K562 (cell line): ENCODE measurements at regions not wholly inside any gene's neighbourhood (a gene's known extent, or its start where the extent isn't known, plus 50 kb on each side); places are given as distances from the start of the nearest gene placed in this dataset.

Experiments
- ATAC-seq: fragments of 200-7000 bp; cut with Tn5 transposase; 3 replicates; pipeline ENCODE4 v1.9.1; 2020; ENCODE audit warnings: moderate library complexity
- BruUV-seq: library from RNA; stranded (reverse); fragments of 400-500 nt; replicated peaks from 2 replicates; lab custom pipeline; 2021; lab: Mats Ljungman, UMichigan
- CTCF ChIA-PET: fragments of 300-600 bp; formaldehyde crosslinking; extraction: SDS; loops from one replicate; lab custom pipeline; 2021; ENCODE audit warnings: low intra/inter-chr PET ratio; lab: Yijun Ruan, JAX
- POLR2A ChIA-PET: fragments of 300-600, 350-650 bp; sonication (Branson Sonifier 250); formaldehyde crosslinking; extraction: SDS; loops from one replicate; lab custom pipeline; 2021; ENCODE audit warnings: antibody characterized with exemption, inconsistent platforms; lab: Yijun Ruan, JAX
- DNase-seq, 4 experiments: peaks; one replicate each; pipeline versions ENCODE4 v3.0.0 to v3.0.0-alpha.2; 2011 to 2018; ENCODE audit warnings: low spot score in 3 of 4, mixed read lengths in 3 of 4; ENCODE audit errors: extremely low read depth in 1 of 4
- FAIRE-seq: peaks from 2 replicates; lab custom pipeline; 2011; peaks lifted over from hg19 to GRCh38; lab: Jason Lieb, UNC
- H2AFZ ChIP-seq: 2 replicates; pipeline ENCODE4 v1.6.0; 2011; ENCODE audit warnings: low read depth, low read length, control low read depth, inconsistent platforms
- H3K27ac ChIP-seq: fragments of 200-600 bp; 3 replicates; pipeline ENCODE4 v1.8.0; 2011; ENCODE audit warnings: low read depth, mild to moderate bottlenecking, control low read depth, inconsistent platforms, low read length, moderate library complexity, mixed read lengths; ENCODE audit errors: extremely low read depth
- H3K27me3 ChIP-seq, 2 experiments: fragments of 300-600 bp in 1 of 2; 2 replicates in 1 of 2; 3 replicates in 1 of 2; pipeline versions ENCODE4 v1.6.0 to v1.8.0; 2011; ENCODE audit warnings: inconsistent platforms in 2 of 2, low read length in 2 of 2, mild to moderate bottlenecking in 1 of 2, mixed read lengths in 1 of 2, moderate library complexity in 1 of 2; ENCODE audit not compliant: control insufficient read depth in 2 of 2, insufficient read depth in 2 of 2
- H3K36me3 ChIP-seq: fragments of 300-600 bp; 3 replicates; pipeline ENCODE4 v1.8.0; 2011; ENCODE audit warnings: mild to moderate bottlenecking, low read length, inconsistent platforms; ENCODE audit not compliant: control insufficient read depth, insufficient read depth
- H3K4me1 ChIP-seq, 2 experiments: fragments of 200-600 bp in 1 of 2; replicated peaks in 1 of 2; 2 replicates in 1 of 2; 3 replicates in 1 of 2; pipeline versions ENCODE4 v1.5.1 to v1.8.0; 2011; ENCODE audit warnings: inconsistent platforms in 2 of 2, low read length in 2 of 2, mild to moderate bottlenecking in 1 of 2, mixed read lengths in 1 of 2, moderate library complexity in 1 of 2; ENCODE audit not compliant: control insufficient read depth in 2 of 2, insufficient read depth in 2 of 2
- H3K4me2 ChIP-seq: 2 replicates; pipeline ENCODE4 v1.6.1; 2011; ENCODE audit warnings: low read length, control low read depth, inconsistent platforms, mixed read lengths; ENCODE audit not compliant: insufficient read depth
- H3K4me3 ChIP-seq: fragments of 200-600 bp; sonication (generic), shearing (Covaris generic); 2 replicates; pipeline ENCODE4 v1.5.1; 2016; ENCODE audit warnings: control low read depth, inconsistent platforms
- H3K79me2 ChIP-seq: fragments of 200-600 bp; 3 replicates; pipeline ENCODE4 v1.8.0; 2011; ENCODE audit warnings: low read length, inconsistent platforms; ENCODE audit not compliant: control insufficient read depth, insufficient read depth
- H3K9ac ChIP-seq, 2 experiments: 2 replicates each; pipeline versions ENCODE4 v1.6.0 to v1.6.1; 2011; ENCODE audit warnings: low read depth in 2 of 2, low read length in 2 of 2, control low read depth in 1 of 2, inconsistent platforms in 1 of 2, mild to moderate bottlenecking in 1 of 2, mixed read lengths in 1 of 2; ENCODE audit not compliant: insufficient read depth in 1 of 2
- H3K9me1 ChIP-seq: one replicate; pipeline ENCODE4 v1.6.0; 2011; ENCODE audit warnings: inconsistent platforms, mild to moderate bottlenecking, low read length, moderate library complexity; ENCODE audit not compliant: control insufficient read depth, insufficient read depth
- H3K9me3 ChIP-seq: replicated peaks from 2 replicates; pipeline ENCODE4 v1.5.1; 2011; ENCODE audit warnings: low read depth, low read length, inconsistent platforms; ENCODE audit not compliant: control insufficient read depth, insufficient read depth
- H4K20me1 ChIP-seq: replicated peaks from 2 replicates; pipeline ENCODE4 v1.6.1; 2011; ENCODE audit warnings: low read length, inconsistent platforms, mixed read lengths; ENCODE audit not compliant: control insufficient read depth, insufficient read depth
- BRD9 ChIP-seq: fragments of 450-650 bp; IDR thresholded peaks from 2 replicates; pipeline ENCODE4 v1.6.1; 2018; ENCODE audit warnings: low read depth; ENCODE audit not compliant: partially characterized antibody
- CHD2 ChIP-seq: IDR thresholded peaks from 2 replicates; pipeline ENCODE4 v1.6.1; 2011; ENCODE audit warnings: low read depth, low read length
- GTF2E2 ChIP-seq: fragments of 200-800 bp; sonication (Bioruptor generic); IDR thresholded peaks from 2 replicates; pipeline ENCODE4 v1.6.1; 2016; ENCODE audit warnings: missing genetic modification characterization, missing compliant biosample characterization
- HIVEP1 ChIP-seq: fragments of 250-450 bp; sonication (Bioruptor Pico); IDR thresholded peaks from 2 replicates; pipeline ENCODE4 v1.4.0; 2020; ENCODE audit warnings: mild to moderate bottlenecking
- LEF1 ChIP-seq: fragments of 450-650 bp; IDR thresholded peaks from 2 replicates; pipeline ENCODE4 v1.6.1; 2016; ENCODE audit warnings: mild to moderate bottlenecking
- MNT ChIP-seq, 2 experiments: fragments of 450-650 bp; conservative IDR thresholded peaks; 2 replicates each; pipeline ENCODE4 v1.6.1; 2017; ENCODE audit warnings: mild to moderate bottlenecking in 2 of 2, moderate library complexity in 2 of 2
- RBFOX2 ChIP-seq: fragments of 200-400 bp; formaldehyde crosslinking; IDR thresholded peaks from 2 replicates; pipeline ENCODE4 v1.6.1; 2017; ENCODE audit warnings: low read depth, mild to moderate bottlenecking, low read length, moderate library complexity
- SIN3A ChIP-seq, 2 experiments: fragments of 150-350 bp in 1 of 2; IDR thresholded peaks; 2 replicates each; pipeline ENCODE4 v1.6.1; 2011 to 2016; ENCODE audit warnings: borderline replicate concordance in 2 of 2, low read depth in 2 of 2, low read length in 2 of 2, mild to moderate bottlenecking in 2 of 2, moderate library complexity in 2 of 2; ENCODE audit not compliant: control insufficient read depth in 1 of 2
- SP1 ChIP-seq: sonication (generic); formaldehyde crosslinking; IDR thresholded peaks from 2 replicates; pipeline ENCODE4 v1.8.1; 2022; ENCODE audit warnings: mild to moderate bottlenecking, missing genetic modification reagents
- ZBTB33 ChIP-seq: sonication (generic); formaldehyde crosslinking; IDR thresholded peaks from 2 replicates; pipeline ENCODE4 v1.8.1; 2023; ENCODE audit warnings: mild to moderate bottlenecking, missing genetic modification reagents
- ZNF76 ChIP-seq: fragments of 250-450 bp; sonication (Bioruptor Pico); IDR thresholded peaks from 2 replicates; pipeline ENCODE4 v1.4.0; 2020; ENCODE audit warnings: mild to moderate bottlenecking, moderate library complexity, borderline replicate concordance
- WGBS: fragments of 100-300 bp; shearing (Covaris generic); methylation state at CpG from one replicate; pipeline ENCODE4 v1.1.6; 2016; ENCODE audit warnings: low coverage, mixed read lengths; ENCODE audit not compliant: insufficient coverage; ENCODE audit errors: missing lambda C conversion rate; 5-methylcytosine and 5-hydroxymethylcytosine counted together
- in situ Hi-C: fragments of 300-500 bp; cut with MboI; formaldehyde crosslinking; loops from 4 replicates; pipeline ENCODE4 v1.15.0; 2018; ENCODE audit warnings: inconsistent platforms, mixed read lengths
- intact Hi-C: fragments of 100-400 bp; cut with micrococcal nuclease; formaldehyde crosslinking; loops from 2 replicates; pipeline ENCODE4 v1.14.2; 2022

- Histone ChIP-seq H3K9ac (no peak overlapping the region), H3K27ac (no peak overlapping the region), H2AFZ (no peak overlapping the region), H3K27me3 (no peaks in the 10 kb centered on the region), H3K4me2 (no peak overlapping the region), H3K9me1 (no peaks in the 10 kb centered on the region), H3K9me3 (no peaks in the 10 kb centered on the region), H4K20me1 (no peaks in the 10 kb centered on the region), H3K79me2 (no peaks in the 10 kb centered on the region), H3K4me1 (no peaks in the 10 kb centered on the region), H3K36me3 (0 out of 3 replicates have a peak, but pooled peaks cover 3% of the 10 kb centered on the region), H3K4me3 (no peak overlapping the region)
- WGBS, result 100% methylated on average over 1 of the region's 1 CpG
- ChIA-PET CTCF (no interaction called here), POLR2A (no interaction called here)
- in situ Hi-C loops (no loop called here), intact Hi-C loops (no loop called here)
- TF ChIP-seq BRD9, result no peak
- TF ChIP-seq SIN3A (IDR thresholded peaks at IDR 0.05; ENCODE audit: borderline replicate concordance in 2 of 2, control insufficient read depth in 1 of 2, low read depth in 2 of 2, low read length in 2 of 2), result no peak
- no peak for TF ChIP-seq LEF1
- TF ChIP-seq HIVEP1, result no peak
- no TSS peak for BruUV-seq
- ATAC-seq, result no peak
- no peak for FAIRE-seq
- no peak for DNase-seq
Observed at GRCh38 chr7:84800846-84801245, 386.0 kb downstream of the SEMA3D start.

- BruUV-seq, result no TSS peak
- CTCF ChIA-PET, result no interaction called here
- intact Hi-C loops, result no loop called here
- no peaks in the 10 kb centered on the region for H3K79me2 ChIP-seq
- H3K4me1 ChIP-seq, result no peaks in the 10 kb centered on the region
- no peak overlapping the region for H3K4me3 ChIP-seq
- H3K27me3 ChIP-seq, result no peaks in the 10 kb centered on the region
- ATAC-seq (no peak), FAIRE-seq (no peak), DNase-seq (no peak)
- no peak overlapping the region for H2AFZ ChIP-seq
- no peaks in the 10 kb centered on the region for H3K9me1 ChIP-seq
- in situ Hi-C loops, result no loop called here
- no peak overlapping the region for H3K4me2 ChIP-seq
- 0 out of 3 replicates have a peak, but pooled peaks cover 3% of the 10 kb centered on the region for H3K36me3 ChIP-seq
- H4K20me1 ChIP-seq, result no peaks in the 10 kb centered on the region
- H3K9ac ChIP-seq, result no peak overlapping the region
- H3K27ac ChIP-seq, result no peak overlapping the region
- H3K9me3 ChIP-seq, result no peaks in the 10 kb centered on the region
- WGBS, result 66% methylated on average over 4 of the region's 4 CpGs
- POLR2A ChIA-PET, result no interaction called here
- TF ChIP-seq GTF2E2 (tag) (no peak), MNT (conservative IDR thresholded peaks at IDR 0.05) (no peak), SP1 (no peak), ZBTB33 (0 out of 2 replicates have a peak, but pooled peaks have one; percentile 36), RBFOX2 (no peak), CHD2 (no peak), ZNF76 (no peak)
Observed at GRCh38 chr7:84799106-84799505, 387.8 kb downstream of the SEMA3D start.
